Type B pancreatic cell (in vitro differentiated cells): ENCODE measurements at regions not wholly inside any gene's neighbourhood (a gene's known extent, or its start where the extent isn't known, plus 50 kb on each side); places are given as distances from the start of the nearest gene placed in this dataset.

Experiments
- DNase-seq: peaks from one replicate; pipeline ENCODE4 v3.0.0; 2021; ENCODE audit warnings: mixed read lengths; ENCODE audit not compliant: unreplicated experiment; ENCODE audit errors: extremely low spot score
- H3K27ac Mint-ChIP-seq: 2 replicates; pipeline ENCODE4 v1.8.0; 2021; ENCODE audit warnings: mild to moderate bottlenecking, mixed read lengths
- H3K27me3 Mint-ChIP-seq: 2 replicates; pipeline ENCODE4 v1.8.0; 2021; ENCODE audit warnings: mixed read lengths
- H3K36me3 Mint-ChIP-seq: 2 replicates; pipeline ENCODE4 v1.8.0; 2021; ENCODE audit warnings: mixed read lengths
- H3K4me1 Mint-ChIP-seq: one replicate; pipeline ENCODE4 v1.8.0; 2021; ENCODE audit warnings: mixed read lengths; ENCODE audit not compliant: unreplicated experiment
- H3K4me3 Mint-ChIP-seq: 2 replicates; pipeline ENCODE4 v1.8.0; 2021; ENCODE audit warnings: mild to moderate bottlenecking, mixed read lengths
- H3K9me3 Mint-ChIP-seq: 2 replicates; pipeline ENCODE4 v1.8.0; 2021; ENCODE audit warnings: mixed read lengths
- CTCF ChIP-seq: fragments of 200-600 bp; sonication (generic); conservative IDR thresholded peaks from 2 replicates; pipeline ENCODE4 v1.5.0; 2021; ENCODE audit warnings: antibody characterized with exemption, mild to moderate bottlenecking

GRCh38 chr4:181158971-181159370 is 1084.2 kb upstream of the TENM3 start:
- Mint-ChIP-seq H3K27me3 (no peaks in the 10 kb centered on the region), H3K36me3 (peaks cover 6% of the 10 kb centered on the region), H3K9me3 (peaks cover 3% of the 10 kb centered on the region), H3K27ac (no peak overlapping the region), H3K4me3 (no peak overlapping the region), H3K4me1 (peaks cover 23% of the 10 kb centered on the region)
- TF ChIP-seq CTCF: no peak
- no peak for DNase-seq

GRCh38 chr4:181161669-181162068 is 1081.5 kb upstream of the TENM3 start:
- DNase-seq: no peak
- Mint-ChIP-seq H3K27ac (no peak overlapping the region), H3K4me3 (no peak overlapping the region), H3K36me3 (peaks cover 6% of the 10 kb centered on the region), H3K27me3 (no peaks in the 10 kb centered on the region), H3K4me1 (peaks cover 23% of the 10 kb centered on the region), H3K9me3 (no peaks in the 10 kb centered on the region)
- no peak for TF ChIP-seq CTCF

GRCh38 chr4:181162266-181162665 is 1080.9 kb upstream of the TENM3 start:
- peaks cover 6% of the 10 kb centered on the region for H3K36me3 Mint-ChIP-seq
- TF ChIP-seq CTCF: no peak
- no peaks in the 10 kb centered on the region for H3K9me3 Mint-ChIP-seq
- H3K27me3 Mint-ChIP-seq: no peaks in the 10 kb centered on the region
- DNase-seq: no peak
- H3K4me1 Mint-ChIP-seq: peaks cover 23% of the 10 kb centered on the region
- no peak overlapping the region for H3K27ac Mint-ChIP-seq
- H3K4me3 Mint-ChIP-seq: no peak overlapping the region

GRCh38 chr4:181162676-181163075 is 1080.5 kb upstream of the TENM3 start:
- no peak for TF ChIP-seq CTCF
- Mint-ChIP-seq H3K36me3 (peaks cover 6% of the 10 kb centered on the region), H3K27ac (no peak overlapping the region), H3K9me3 (no peaks in the 10 kb centered on the region), H3K4me3 (no peak overlapping the region), H3K4me1 (peaks cover 19% of the 10 kb centered on the region), H3K27me3 (no peaks in the 10 kb centered on the region)
- DNase-seq: no peak

- H3K27me3 Mint-ChIP-seq: no peaks in the 10 kb centered on the region
- no peak for DNase-seq
- no peak for TF ChIP-seq CTCF
- H3K27ac Mint-ChIP-seq: no peak overlapping the region
- H3K4me3 Mint-ChIP-seq: no peak overlapping the region
- H3K9me3 Mint-ChIP-seq: no peaks in the 10 kb centered on the region
- H3K4me1 Mint-ChIP-seq: no peaks in the 10 kb centered on the region
- H3K36me3 Mint-ChIP-seq: no peaks in the 10 kb centered on the region
Measured at GRCh38 chr4:181166742-181167399, 1076.3 kb upstream of the TENM3 start.
